GM19324 (cell line): ENCODE measurements at regions not wholly inside any gene's neighbourhood (a gene's known extent, or its start where the extent isn't known, plus 50 kb on each side); places are given as distances from the start of the nearest gene placed in this dataset.

Source experiments
- ATAC-seq: cut with Tn5 transposase; IDR thresholded peaks from one replicate; pipeline ENCODE4 v1.9.1; 2021; ENCODE audit warnings: mild to moderate bottlenecking, moderate library complexity; ENCODE audit not compliant: unreplicated experiment, low FRiP score

DNA sequence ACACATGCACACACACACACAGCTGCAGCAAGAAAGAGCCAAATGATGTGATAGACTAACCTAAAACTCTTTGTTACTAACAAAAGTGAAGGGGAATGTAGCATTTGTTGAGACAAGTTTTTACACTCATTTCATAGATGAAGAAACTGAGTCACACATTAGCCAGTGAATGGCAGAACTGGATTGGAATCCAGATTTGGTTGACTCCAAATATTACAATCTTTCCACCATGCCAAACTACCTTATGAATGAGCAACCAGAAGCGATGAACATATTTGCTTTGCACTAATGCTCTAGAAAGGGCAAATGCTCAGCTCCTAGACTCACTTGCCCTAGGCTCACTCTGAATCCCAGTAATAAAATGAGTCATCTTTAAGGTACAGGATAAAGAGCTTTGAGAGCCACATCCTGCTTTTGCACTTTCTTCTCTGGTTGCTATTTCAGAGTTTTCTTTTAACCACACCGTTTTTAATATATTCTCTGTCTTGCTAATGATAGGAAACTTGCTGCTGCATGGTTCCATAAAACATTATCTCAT, 111.9 kb downstream of the GPAM start:
- no peak for ATAC-seq

GRCh38 chr10:112078003-112078402, 105.6 kb downstream of the GPAM start:
- no peak for ATAC-seq

DNA sequence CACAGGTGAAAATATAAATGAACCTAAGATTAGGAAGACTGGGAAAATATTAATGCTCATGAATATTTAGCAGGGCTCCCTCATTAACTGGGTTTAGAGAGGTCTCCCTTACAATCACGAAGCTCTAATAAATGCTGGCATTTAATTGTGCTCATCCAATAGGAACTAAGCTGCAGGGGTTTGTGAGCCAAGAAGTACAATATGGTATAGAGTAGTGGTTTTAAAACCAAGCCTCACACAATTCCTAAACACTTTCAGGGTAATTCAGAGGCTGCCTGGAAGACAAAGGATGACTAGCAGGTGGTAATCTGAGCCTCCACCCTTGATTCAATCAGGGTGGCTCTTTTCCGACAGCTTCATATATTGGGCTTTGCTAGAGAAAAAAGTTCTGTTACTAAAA, 103.3 kb downstream of the GPAM start:
- no peak for ATAC-seq

GRCh38 chr10:112082120-112082519, 101.4 kb downstream of the GPAM start:
- ATAC-seq: no peak

DNA sequence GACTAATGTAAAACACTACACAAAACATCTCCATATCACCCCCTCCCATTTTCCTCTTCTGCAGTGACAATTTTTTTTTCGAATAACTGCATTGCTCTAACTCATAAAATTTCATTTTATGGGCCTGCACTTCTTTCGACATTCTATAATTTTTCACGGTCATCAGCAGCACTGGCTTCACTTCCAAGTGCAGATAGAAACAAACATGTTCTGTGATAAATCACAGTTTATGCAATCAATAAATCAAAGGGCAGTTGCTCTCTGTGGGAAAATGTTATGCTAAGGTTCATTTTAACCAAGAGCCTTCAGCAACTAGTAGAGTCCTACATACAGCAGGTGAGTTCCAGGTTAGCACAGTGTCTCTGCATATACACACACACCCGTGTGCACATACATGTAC, 100.1 kb downstream of the GPAM start:
- no peak for ATAC-seq

DNA sequence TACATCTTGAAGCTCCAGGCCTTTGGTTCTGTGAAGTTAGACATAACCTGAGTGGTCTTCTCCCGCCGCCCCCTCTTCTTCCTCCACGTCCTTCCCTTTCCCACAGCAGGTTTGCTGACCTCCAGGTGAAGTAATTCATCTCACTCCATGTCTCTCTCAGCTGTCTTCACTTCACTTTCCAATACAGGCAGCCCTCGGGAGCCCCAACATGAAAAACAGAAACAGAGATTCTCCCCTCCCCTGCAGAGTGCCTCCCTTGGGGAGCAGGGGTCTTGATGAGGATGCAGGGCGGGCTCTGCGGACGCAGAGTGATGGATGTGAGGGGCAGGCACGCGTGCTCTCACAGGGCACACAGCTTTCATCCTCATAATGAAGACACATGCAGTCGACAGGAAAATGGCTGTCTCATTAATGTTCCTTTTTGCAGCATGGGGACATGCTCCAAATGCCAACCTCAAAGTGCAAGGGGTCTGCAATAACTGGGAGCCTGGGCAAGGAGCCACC, 95.6 kb downstream of the GPAM start:
- ATAC-seq: no peak

DNA sequence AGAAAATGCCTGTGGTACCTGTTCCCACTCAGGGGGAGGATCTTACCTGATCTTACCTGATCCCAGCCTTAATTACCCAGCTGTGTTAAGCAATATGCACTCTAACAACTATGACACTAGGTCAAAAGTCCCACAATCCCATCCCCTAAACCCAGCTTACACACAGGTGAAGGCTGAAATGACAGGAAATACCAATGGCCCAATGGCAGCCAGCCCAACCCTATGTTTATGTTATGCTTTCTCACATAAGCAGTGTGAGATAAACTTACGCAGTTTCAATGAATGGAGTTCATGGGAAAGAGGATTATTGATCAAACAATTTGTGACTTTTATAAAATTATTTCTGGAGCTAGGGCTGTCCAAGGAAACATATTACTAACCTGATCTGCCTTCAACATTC, 91.9 kb downstream of the GPAM start:
- ATAC-seq: no peak

GRCh38 chr10:112092519-112092918, 91.0 kb downstream of the GPAM start:
- no peak for ATAC-seq

DNA sequence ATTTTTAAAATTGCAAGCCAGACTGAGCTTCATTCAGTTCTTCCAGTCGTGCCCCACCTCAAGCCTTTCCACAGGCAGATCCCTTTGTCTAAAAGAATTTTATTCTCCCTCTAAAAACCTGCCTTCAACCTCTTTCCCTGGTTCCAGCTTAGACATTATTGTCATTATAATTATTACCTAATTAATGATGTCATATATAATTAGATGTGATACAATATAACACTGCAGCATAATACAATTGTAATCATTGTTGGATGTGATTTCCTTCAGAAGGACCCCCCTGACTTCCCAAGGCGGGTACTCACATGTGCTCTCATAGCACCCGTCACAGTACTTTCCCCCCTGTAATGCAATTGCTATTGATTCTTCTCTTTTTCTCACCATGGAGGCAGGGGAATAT, 88.6 kb downstream of the GPAM start:
- no peak for ATAC-seq

DNA sequence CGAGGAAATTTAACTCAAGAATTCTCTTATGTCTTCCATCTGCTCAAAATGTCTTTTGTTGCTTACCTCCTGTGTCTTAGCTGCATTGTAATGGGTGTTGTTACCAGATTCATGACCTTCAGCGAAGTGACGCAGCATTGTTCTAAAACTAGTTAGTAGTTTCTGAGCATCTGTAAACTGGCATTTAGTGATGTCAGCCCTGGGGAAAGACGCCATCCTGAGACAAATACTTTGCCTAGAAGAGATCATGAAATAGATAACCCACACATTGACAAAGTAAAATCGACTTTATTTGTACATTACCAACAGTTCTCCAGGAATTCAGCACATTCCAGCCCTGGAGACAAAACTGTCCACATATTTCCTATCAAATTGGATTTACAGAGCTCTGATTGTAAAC, 87.8 kb downstream of the GPAM start:
- ATAC-seq: no peak

- ATAC-seq: no peak
These were observed 84.9 kb downstream of the GPAM start for GRCh38 chr10:112098682-112099081.
